Osteoblast (primary cell): ENCODE measurements at regions not wholly inside any gene's neighbourhood (a gene's known extent, or its start where the extent isn't known, plus 50 kb on each side); places are given as distances from the start of the nearest gene placed in this dataset.
A peak's percentile ranks its signal among the peaks of the same experiment; 100 is the strongest.
"Not testable (repeated sequence)": the region's sequence is repeated elsewhere in the genome, so short reads cannot be mapped to it uniquely, and the experiment has no call there.

ENCODE experiments used
- DNase-seq: peaks from one replicate; pipeline ENCODE4 v3.0.0; 2011; ENCODE audit warnings: low spot score, mixed read lengths; ENCODE audit not compliant: insufficient read length; ENCODE audit errors: missing footprints
- H2AFZ ChIP-seq: 2 replicates; pipeline ENCODE4 v1.6.0; 2011; ENCODE audit warnings: mild to moderate bottlenecking, low read length
- H3K27ac ChIP-seq: 2 replicates; pipeline ENCODE4 v1.5.1; 2011; ENCODE audit warnings: mild to moderate bottlenecking, low read depth, low read length, moderate library complexity
- H3K27me3 ChIP-seq: 2 replicates; pipeline ENCODE4 v1.6.0; 2012; ENCODE audit warnings: mild to moderate bottlenecking, control low read depth, inconsistent platforms, low read length, moderate library complexity; ENCODE audit not compliant: insufficient read depth
- H3K36me3 ChIP-seq: 2 replicates; pipeline ENCODE4 v1.5.1; 2011; ENCODE audit warnings: mild to moderate bottlenecking, low read length, control low read depth, moderate library complexity; ENCODE audit not compliant: insufficient read depth
- H3K4me1 ChIP-seq: 2 replicates; pipeline ENCODE4 v1.5.1; 2011; ENCODE audit warnings: mild to moderate bottlenecking, low read length, control low read depth, moderate library complexity; ENCODE audit not compliant: insufficient read depth
- H3K4me2 ChIP-seq: 2 replicates; pipeline ENCODE4 v1.6.0; 2011; ENCODE audit warnings: mild to moderate bottlenecking, low read length; ENCODE audit not compliant: insufficient read depth
- H3K4me3 ChIP-seq: fragments of 200-600 bp; sonication (generic); 3 replicates; pipeline ENCODE4 v1.5.1; 2012; ENCODE audit warnings: mild to moderate bottlenecking, low read length, inconsistent platforms; ENCODE audit not compliant: insufficient read depth
- H3K79me2 ChIP-seq: 2 replicates; pipeline ENCODE4 v1.6.0; 2012; ENCODE audit warnings: mild to moderate bottlenecking, low read length, control low read depth, inconsistent platforms; ENCODE audit not compliant: insufficient read depth
- H3K9me3 ChIP-seq: 2 replicates; pipeline ENCODE4 v1.5.1; 2011; ENCODE audit warnings: low read depth, low read length, control low read depth
- H4K20me1 ChIP-seq: 2 replicates; pipeline ENCODE4 v1.6.0; 2012; ENCODE audit warnings: mild to moderate bottlenecking, low read length, control low read depth; ENCODE audit not compliant: insufficient read depth

DNA sequence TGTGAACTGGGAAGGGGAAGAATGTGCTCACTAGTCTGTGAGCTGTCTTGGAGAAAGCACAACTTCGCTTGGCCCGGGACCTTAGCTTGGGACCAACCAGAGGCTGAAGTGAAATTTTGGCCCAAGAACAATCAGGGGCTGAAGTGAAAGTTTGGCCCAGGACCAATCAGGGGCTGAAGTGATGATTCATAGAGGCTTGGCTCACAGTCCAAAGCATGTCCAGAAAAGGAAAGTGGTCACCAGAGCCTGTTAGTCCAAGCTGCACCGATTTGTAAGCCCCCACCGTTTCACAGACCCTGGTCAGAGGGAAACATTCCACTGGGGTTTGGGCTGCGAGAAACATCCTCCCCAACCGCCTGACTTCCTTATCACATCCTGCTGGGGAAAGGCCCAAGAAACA, 763.3 kb downstream of the SPATA31A7 start:
- not testable (repeated sequence) for DNase-seq, H3K36me3 ChIP-seq, H3K4me3 ChIP-seq, H3K9me3 ChIP-seq, H2AFZ ChIP-seq, H3K27ac ChIP-seq, H3K79me2 ChIP-seq, H4K20me1 ChIP-seq, H3K27me3 ChIP-seq, H3K4me1 ChIP-seq, H3K4me2 ChIP-seq

GRCh38 chr9:61971635-61972034, 781.8 kb downstream of the SPATA31A7 start:
- not testable (repeated sequence) for H2AFZ ChIP-seq, H3K9me3 ChIP-seq, H3K36me3 ChIP-seq, H3K4me3 ChIP-seq, H4K20me1 ChIP-seq, H3K27ac ChIP-seq, H3K27me3 ChIP-seq, H3K4me2 ChIP-seq, H3K79me2 ChIP-seq, H3K4me1 ChIP-seq, DNase-seq

- H3K4me1 ChIP-seq, H3K4me2 ChIP-seq, H3K27me3 ChIP-seq, H3K36me3 ChIP-seq, H2AFZ ChIP-seq, H4K20me1 ChIP-seq, H3K79me2 ChIP-seq, H3K27ac ChIP-seq, DNase-seq, H3K9me3 ChIP-seq, H3K4me3 ChIP-seq: not testable (repeated sequence)
Observed at GRCh38 chr9:61974501-61974900, 784.7 kb downstream of the SPATA31A7 start.

- H3K4me2 ChIP-seq, H3K27ac ChIP-seq: not testable (repeated sequence)
Observed at GRCh38 chr9:61976318-61976717, 786.5 kb downstream of the SPATA31A7 start.

DNA sequence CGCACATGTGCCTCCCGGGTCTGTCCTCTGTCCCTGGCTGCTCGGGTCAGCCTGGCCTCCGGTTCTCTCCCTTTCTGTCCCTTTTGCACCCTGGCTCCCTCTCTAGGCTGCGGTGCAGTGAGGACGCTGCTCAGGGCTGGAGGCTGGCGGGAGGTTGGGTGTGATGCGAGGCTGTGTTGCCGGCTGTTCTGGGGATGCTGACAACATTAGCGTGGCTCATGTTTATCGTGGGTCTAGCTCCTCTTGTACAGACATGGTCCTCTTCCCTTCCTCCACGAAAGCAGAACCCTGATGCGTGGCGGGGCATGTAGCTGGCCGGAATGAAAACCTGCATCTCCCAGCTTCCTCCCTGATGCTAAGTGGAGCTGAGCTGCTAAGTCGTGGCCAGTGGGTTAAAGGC, 792.9 kb downstream of the SPATA31A7 start:
- not testable (repeated sequence) for DNase-seq, H3K27me3 ChIP-seq, H2AFZ ChIP-seq, H3K36me3 ChIP-seq, H3K79me2 ChIP-seq, H3K27ac ChIP-seq, H3K4me1 ChIP-seq, H4K20me1 ChIP-seq, H3K9me3 ChIP-seq, H3K4me2 ChIP-seq, H3K4me3 ChIP-seq

More at GRCh38 chr9:61976318-61976717, 786.5 kb downstream of the SPATA31A7 start:
- H3K27me3 ChIP-seq, H3K36me3 ChIP-seq, H2AFZ ChIP-seq, DNase-seq, H3K4me3 ChIP-seq, H4K20me1 ChIP-seq, H3K79me2 ChIP-seq, H3K4me1 ChIP-seq, H3K9me3 ChIP-seq: not testable (repeated sequence)

GRCh38 chr9:61983441-61983840, 793.6 kb downstream of the SPATA31A7 start:
- not testable (repeated sequence) for H3K4me1 ChIP-seq, H3K27me3 ChIP-seq, H3K9me3 ChIP-seq, H4K20me1 ChIP-seq, H3K4me3 ChIP-seq, H3K4me2 ChIP-seq, H3K79me2 ChIP-seq, H2AFZ ChIP-seq, H3K36me3 ChIP-seq, H3K27ac ChIP-seq, DNase-seq

DNA sequence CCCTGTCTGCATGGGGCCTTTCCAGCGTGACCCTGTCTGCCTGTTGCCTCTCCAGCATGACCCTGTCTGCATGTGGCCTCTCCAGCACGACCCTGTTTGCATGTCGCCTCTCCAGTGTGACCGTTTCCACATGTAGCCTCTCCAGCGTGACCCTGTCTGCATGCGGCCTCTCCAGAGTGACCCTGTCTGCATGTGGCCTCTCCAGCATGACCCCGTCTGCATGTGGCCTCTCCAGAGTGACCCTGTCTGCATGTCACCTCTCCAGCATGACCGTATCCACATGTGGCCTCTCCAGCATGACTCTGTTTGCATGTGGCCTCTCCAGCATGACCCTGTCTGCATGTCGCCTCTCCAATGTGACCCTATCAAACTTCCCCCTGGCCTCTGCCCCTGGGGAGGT, 794.1 kb downstream of the SPATA31A7 start:
- H3K27ac ChIP-seq, H2AFZ ChIP-seq, H3K79me2 ChIP-seq, H3K9me3 ChIP-seq, H3K4me1 ChIP-seq, H3K4me2 ChIP-seq, H3K27me3 ChIP-seq, H3K4me3 ChIP-seq, H4K20me1 ChIP-seq, H3K36me3 ChIP-seq: not testable (repeated sequence)
- peak; percentile 34 for DNase-seq

GRCh38 chr9:61984513-61984912, 794.7 kb downstream of the SPATA31A7 start:
- not testable (repeated sequence) for H3K27ac ChIP-seq, H2AFZ ChIP-seq, H4K20me1 ChIP-seq, H3K36me3 ChIP-seq, H3K4me2 ChIP-seq, H3K27me3 ChIP-seq, H3K4me1 ChIP-seq, H3K79me2 ChIP-seq, H3K4me3 ChIP-seq, DNase-seq, H3K9me3 ChIP-seq

DNA sequence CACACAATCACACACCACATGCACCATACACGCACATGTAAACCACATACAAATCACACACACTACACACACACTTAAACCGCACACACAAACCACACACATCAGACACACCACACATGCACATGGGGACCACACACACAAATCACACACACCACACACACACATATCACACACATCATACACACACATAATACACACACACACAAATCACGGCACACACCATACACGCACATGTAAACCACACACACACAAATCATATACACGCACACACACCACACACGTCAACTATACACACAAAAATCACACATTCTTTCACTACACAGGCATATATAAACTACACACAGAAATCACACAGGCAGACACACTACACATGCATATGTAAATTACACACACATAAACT, 802.3 kb downstream of the SPATA31A7 start:
- not testable (repeated sequence) for DNase-seq, H3K27me3 ChIP-seq, H2AFZ ChIP-seq, H3K9me3 ChIP-seq, H3K27ac ChIP-seq, H3K4me1 ChIP-seq, H4K20me1 ChIP-seq, H3K36me3 ChIP-seq, H3K79me2 ChIP-seq, H3K4me2 ChIP-seq, H3K4me3 ChIP-seq
